CD14-positive monocyte (primary cell): ENCODE measurements at regions not wholly inside any gene's neighbourhood (a gene's known extent, or its start where the extent isn't known, plus 50 kb on each side); places are given as distances from the start of the nearest gene placed in this dataset.

Experiments
- DNase-seq, 3 donors: peaks; one replicate each; pipeline ENCODE4 v3.0.0-alpha.2; 2011 to 2022
- H2AFZ ChIP-seq: 2 replicates; pipeline ENCODE4 v1.6.0; 2012; ENCODE audit warnings: mild to moderate bottlenecking, low read depth, low read length, inconsistent platforms; ENCODE audit not compliant: insufficient read depth, poor library complexity, severe bottlenecking
- H3K27ac ChIP-seq, 2 donors: 1 replicate in 1 of 2; 2 replicates in 1 of 2; pipeline ENCODE4 v1.5.1; 2012 to 2013; ENCODE audit warnings: low read length in 2 of 2, control low read depth in 1 of 2, inconsistent platforms in 1 of 2, low read depth in 1 of 2, mild to moderate bottlenecking in 1 of 2
- H3K27me3 ChIP-seq, 2 donors: one replicate each; pipeline versions ENCODE4 v1.6.0 to v1.6.1; 2011 to 2013; ENCODE audit warnings: low read length in 2 of 2; ENCODE audit not compliant: control insufficient read depth in 2 of 2, insufficient read depth in 2 of 2
- H3K36me3 ChIP-seq, 2 donors: replicated peaks in 1 of 2; 1 replicate in 1 of 2; 2 replicates in 1 of 2; pipeline versions ENCODE4 v1.5.1 to v1.6.1; 2012 to 2013; ENCODE audit warnings: low read length in 2 of 2, control low read depth in 1 of 2, inconsistent platforms in 1 of 2, mild to moderate bottlenecking in 1 of 2; ENCODE audit not compliant: insufficient read depth in 2 of 2, control insufficient read depth in 1 of 2
- H3K4me1 ChIP-seq, 2 donors: 1 replicate in 1 of 2; 2 replicates in 1 of 2; pipeline versions ENCODE4 v1.5.1 to v1.6.1; 2012 to 2013; ENCODE audit warnings: low read length in 2 of 2, control low read depth in 1 of 2, inconsistent platforms in 1 of 2, mild to moderate bottlenecking in 1 of 2, moderate library complexity in 1 of 2; ENCODE audit not compliant: insufficient read depth in 2 of 2, control insufficient read depth in 1 of 2
- H3K4me2 ChIP-seq: replicated peaks from 2 replicates; pipeline ENCODE3; 2012; ENCODE audit warnings: low read length, moderate library complexity, mild to moderate bottlenecking; ENCODE audit not compliant: poor library complexity, severe bottlenecking; ENCODE audit errors: extremely low read depth
- H3K4me3 ChIP-seq, 3 experiments: fragments of 200-600 bp in 1 of 3; sonication (generic) in 1 of 3; replicated peaks in 1 of 3; 1 replicate in 2 of 3; 2 replicates in 1 of 3; pipeline ENCODE4 v1.5.1; 2011 to 2013; ENCODE audit warnings: low read length in 3 of 3, mild to moderate bottlenecking in 3 of 3, control low read depth in 2 of 3, low read depth in 2 of 3, inconsistent platforms in 1 of 3, moderate library complexity in 1 of 3
- H3K79me2 ChIP-seq: 2 replicates; pipeline ENCODE4 v1.6.0; 2012; ENCODE audit warnings: mild to moderate bottlenecking, control low read depth, inconsistent platforms, low read length, moderate library complexity; ENCODE audit not compliant: insufficient read depth
- H3K9ac ChIP-seq: 2 replicates; pipeline ENCODE4 v1.6.0; 2017; ENCODE audit warnings: low read length, mild to moderate bottlenecking; ENCODE audit not compliant: insufficient read depth, poor library complexity, severe bottlenecking
- H3K9me3 ChIP-seq, 2 donors: replicated peaks in 1 of 2; 1 replicate in 1 of 2; 2 replicates in 1 of 2; pipeline versions ENCODE4 v1.5.1 to v1.6.1; 2012 to 2013; ENCODE audit warnings: low read length in 2 of 2, control low read depth in 1 of 2; ENCODE audit not compliant: control insufficient read depth in 1 of 2, insufficient read depth in 1 of 2
- H4K20me1 ChIP-seq: 2 replicates; pipeline ENCODE4 v1.6.0; 2012; ENCODE audit warnings: mild to moderate bottlenecking, low read length, control low read depth, moderate library complexity; ENCODE audit not compliant: insufficient read depth
- H3K27ac Mint-ChIP-seq, 7 donors: one replicate each; pipeline ENCODE4 v1.8.0; 2020; ENCODE audit warnings: mild to moderate bottlenecking in 7 of 7, mixed read lengths in 7 of 7, moderate library complexity in 6 of 7, inconsistent platforms in 2 of 7
- H3K27me3 Mint-ChIP-seq, 3 donors: one replicate each; pipeline ENCODE4 v1.8.0; 2021 to 2022; ENCODE audit warnings: low read depth in 3 of 3, mild to moderate bottlenecking in 3 of 3, mixed read lengths in 3 of 3, moderate library complexity in 3 of 3, inconsistent platforms in 1 of 3
- H3K36me3 Mint-ChIP-seq, 2 donors: one replicate each; pipeline ENCODE4 v1.8.0; 2020; ENCODE audit warnings: mixed read lengths in 2 of 2, inconsistent platforms in 1 of 2, mild to moderate bottlenecking in 1 of 2
- H3K4me1 Mint-ChIP-seq: one replicate; pipeline ENCODE4 v1.8.0; 2020; ENCODE audit warnings: mild to moderate bottlenecking, mixed read lengths
- H3K4me3 Mint-ChIP-seq, 2 donors: one replicate each; pipeline ENCODE4 v1.8.0; 2020; ENCODE audit warnings: mild to moderate bottlenecking in 2 of 2, mixed read lengths in 2 of 2, moderate library complexity in 1 of 2
- H3K9me3 Mint-ChIP-seq, 7 donors: one replicate each; pipeline ENCODE4 v1.8.0; 2020 to 2022; ENCODE audit warnings: mixed read lengths in 7 of 7, mild to moderate bottlenecking in 6 of 7, moderate library complexity in 6 of 7, inconsistent platforms in 2 of 7
- CTCF ChIP-seq: fragments of 200-600 bp; IDR thresholded peaks from one replicate; pipeline ENCODE4 v1.8.0; 2022; ENCODE audit warnings: antibody characterized with exemption, mild to moderate bottlenecking
- WGBS: methylation state at CpG from one replicate; pipeline ENCODE4 v1.1.5; 2013; ENCODE audit warnings: missing lambda C conversion rate; ENCODE audit not compliant: insufficient coverage; 5-methylcytosine and 5-hydroxymethylcytosine counted together
- intact Hi-C, 2 donors: fragments of 100-400 bp; cut with micrococcal nuclease; formaldehyde crosslinking; loops; one replicate each; pipeline versions ENCODE4 v1.15.0 to v1.15.1; 2023

GRCh38 chr2:84320940-84321339, 138.1 kb downstream of the SUCLG1 start:
- DNase-seq = no peak
- Mint-ChIP-seq H3K4me1 (no peaks in the 10 kb centered on the region), H3K9me3 (no peaks in the 10 kb centered on the region), H3K27ac (no peak overlapping the region), H3K36me3 (no peaks in the 10 kb centered on the region), H3K27me3 (peaks cover 3 to 10% (median 4%) of the 10 kb centered on the region in 3 donors), H3K4me3 (no peak overlapping the region)
- 84% methylated on average over 2 of the region's 2 CpGs for WGBS
- TF ChIP-seq CTCF = no peak
- no peaks in the 10 kb centered on the region for H3K79me2 ChIP-seq
- H3K4me1 ChIP-seq = no peaks in the 10 kb centered on the region
- no peak overlapping the region for H3K4me2 ChIP-seq
- H3K36me3 ChIP-seq = no peaks in the 10 kb centered on the region
- H3K9ac ChIP-seq = no peak overlapping the region
- intact Hi-C loops = no loop called here
- no peaks in the 10 kb centered on the region for H4K20me1 ChIP-seq
- H3K27me3 ChIP-seq = peaks cover 0 to 2% of the 10 kb centered on the region in 2 donors
- no peak overlapping the region for H3K27ac ChIP-seq
- H3K4me3 ChIP-seq = no peak overlapping the region
- H3K9me3 ChIP-seq = no peaks in the 10 kb centered on the region
- H2AFZ ChIP-seq = no peak overlapping the region

DNA sequence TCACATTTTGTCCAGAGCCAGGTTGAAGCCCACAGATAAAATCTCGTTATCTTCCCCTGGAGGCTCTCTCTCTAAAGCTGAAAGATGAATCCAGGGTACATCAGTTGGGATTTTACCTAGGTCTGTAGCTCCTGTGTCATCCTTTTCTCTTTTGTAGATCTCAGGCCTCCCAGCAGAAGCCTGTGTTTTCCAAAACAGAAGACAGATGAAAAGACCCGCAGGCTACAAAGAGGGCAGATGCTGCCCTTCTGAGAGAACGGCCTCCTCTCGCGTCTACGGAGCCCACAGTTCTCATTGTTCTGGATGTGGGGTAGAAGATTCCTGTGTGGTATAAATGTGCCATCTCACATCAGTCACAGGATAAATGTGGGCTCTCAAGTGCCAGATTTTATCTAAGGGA, 139.5 kb downstream of the SUCLG1 start:
- no peaks in the 10 kb centered on the region for H3K36me3 ChIP-seq
- no peak for DNase-seq
- no peak for TF ChIP-seq CTCF
- Mint-ChIP-seq H3K27ac (no peak overlapping the region), H3K4me1 (no peaks in the 10 kb centered on the region), H3K27me3 (peaks cover 2 to 8% (median 5%) of the 10 kb centered on the region in 3 donors), H3K9me3 (no peaks in the 10 kb centered on the region), H3K4me3 (no peak overlapping the region), H3K36me3 (no peaks in the 10 kb centered on the region)
- no peak overlapping the region for H3K27ac ChIP-seq
- H4K20me1 ChIP-seq = no peaks in the 10 kb centered on the region
- H3K4me2 ChIP-seq = no peak overlapping the region
- H3K4me3 ChIP-seq = no peak overlapping the region
- peaks cover 0 to 2% of the 10 kb centered on the region in 2 donors for H3K27me3 ChIP-seq
- WGBS = 90% methylated on average over 3 of the region's 6 CpGs
- intact Hi-C loops = no loop called here
- no peak overlapping the region for H3K9ac ChIP-seq
- no peaks in the 10 kb centered on the region for H3K9me3 ChIP-seq
- no peaks in the 10 kb centered on the region for H3K79me2 ChIP-seq
- no peak overlapping the region for H2AFZ ChIP-seq
- H3K4me1 ChIP-seq = no peaks in the 10 kb centered on the region
